Stimulated activated CD4-positive, alpha-beta T cell treated with anti-CD3 and anti-CD28 coated beads, TNF-alpha, amount 100 ng/mL, for 1 hour (primary cell): ENCODE measurements at regions not wholly inside any gene's neighbourhood (a gene's known extent, or its start where the extent isn't known, plus 50 kb on each side); places are given as distances from the start of the nearest gene placed in this dataset.
A peak's percentile ranks its signal among the peaks of the same experiment; 100 is the strongest.
"Not testable (repeated sequence)": the region's sequence is repeated elsewhere in the genome, so short reads cannot be mapped to it uniquely, and the experiment has no call there.

Source experiments
- DNase-seq, 3 donors: peaks; one replicate each; pipeline ENCODE4 v3.0.0-alpha.2; 2020; ENCODE audit warnings: low read depth in 3 of 3, low spot score in 1 of 3

DNA sequence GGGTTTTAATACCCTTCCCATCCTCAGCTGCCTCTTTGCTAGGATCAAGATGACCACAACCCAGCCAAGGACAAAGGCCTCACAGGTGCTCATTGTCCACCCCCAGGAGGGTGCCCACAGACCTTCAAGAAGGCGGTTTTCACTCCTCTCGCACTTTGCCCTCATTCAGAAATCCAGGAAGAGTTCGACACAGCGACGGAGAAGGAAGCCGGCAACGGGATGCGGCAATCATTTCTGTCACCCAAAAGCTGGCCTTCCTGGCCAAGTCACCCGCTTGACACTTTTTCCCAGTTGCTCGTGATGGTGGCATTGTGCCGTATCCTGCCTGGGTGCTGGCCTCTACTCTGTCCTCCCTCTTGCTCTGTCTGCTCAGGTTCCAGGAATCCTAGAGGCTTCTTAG is 293.0 kb upstream of the ZNF337 start:
- not testable (repeated sequence) for DNase-seq

DNA sequence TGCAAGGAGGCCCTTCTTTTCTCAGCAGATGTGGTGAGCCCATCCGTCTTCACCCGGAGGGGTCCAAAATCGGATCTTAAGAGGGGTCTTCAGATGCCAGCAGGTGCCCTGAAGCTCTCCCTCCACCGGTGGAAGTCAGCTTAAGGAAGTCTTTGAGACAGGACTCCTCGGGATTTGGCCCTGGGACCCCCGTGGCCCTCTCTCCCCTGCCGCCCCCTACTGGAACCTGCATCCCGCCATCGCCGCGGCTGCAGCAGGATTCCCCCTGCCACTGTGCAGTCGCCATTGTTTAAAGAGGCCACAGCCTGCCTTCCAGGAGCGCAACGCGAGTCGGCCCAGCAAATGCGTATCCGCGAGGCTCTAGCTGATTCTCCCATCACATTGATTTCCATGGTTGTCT is 292.5 kb upstream of the ZNF337 start:
- DNase-seq: no peak

DNA sequence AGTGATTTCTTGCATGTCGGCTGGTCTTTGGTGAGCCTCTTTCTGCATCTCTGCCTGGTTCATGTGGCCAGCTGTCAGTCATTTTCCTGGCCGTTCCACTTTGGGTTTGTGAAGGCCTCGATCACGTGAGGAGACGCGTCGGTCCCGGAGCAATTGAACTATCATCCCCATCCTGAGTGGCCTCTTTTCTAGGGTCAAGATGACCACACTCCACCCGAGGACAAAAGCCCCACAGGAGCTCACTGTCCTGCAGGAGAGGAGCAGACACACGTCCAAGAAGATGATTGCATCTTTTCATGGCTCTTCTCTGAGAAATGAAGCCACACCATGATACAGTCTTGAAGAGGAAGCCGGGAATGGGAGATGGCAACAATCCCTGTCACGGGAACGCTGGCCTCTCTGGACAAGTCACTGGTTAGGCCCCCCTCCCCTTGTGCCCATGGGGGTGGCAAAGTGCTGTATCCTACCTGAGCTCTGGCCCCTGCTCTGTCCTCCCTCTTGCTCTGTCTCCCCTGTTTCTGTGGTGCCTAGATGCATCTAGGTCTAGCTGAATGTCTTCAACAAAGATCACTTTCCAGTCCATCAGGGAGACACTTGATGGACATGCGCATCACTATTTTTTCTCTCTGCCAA is 291.4 kb upstream of the ZNF337 start:
- DNase-seq: not testable (repeated sequence)

DNA sequence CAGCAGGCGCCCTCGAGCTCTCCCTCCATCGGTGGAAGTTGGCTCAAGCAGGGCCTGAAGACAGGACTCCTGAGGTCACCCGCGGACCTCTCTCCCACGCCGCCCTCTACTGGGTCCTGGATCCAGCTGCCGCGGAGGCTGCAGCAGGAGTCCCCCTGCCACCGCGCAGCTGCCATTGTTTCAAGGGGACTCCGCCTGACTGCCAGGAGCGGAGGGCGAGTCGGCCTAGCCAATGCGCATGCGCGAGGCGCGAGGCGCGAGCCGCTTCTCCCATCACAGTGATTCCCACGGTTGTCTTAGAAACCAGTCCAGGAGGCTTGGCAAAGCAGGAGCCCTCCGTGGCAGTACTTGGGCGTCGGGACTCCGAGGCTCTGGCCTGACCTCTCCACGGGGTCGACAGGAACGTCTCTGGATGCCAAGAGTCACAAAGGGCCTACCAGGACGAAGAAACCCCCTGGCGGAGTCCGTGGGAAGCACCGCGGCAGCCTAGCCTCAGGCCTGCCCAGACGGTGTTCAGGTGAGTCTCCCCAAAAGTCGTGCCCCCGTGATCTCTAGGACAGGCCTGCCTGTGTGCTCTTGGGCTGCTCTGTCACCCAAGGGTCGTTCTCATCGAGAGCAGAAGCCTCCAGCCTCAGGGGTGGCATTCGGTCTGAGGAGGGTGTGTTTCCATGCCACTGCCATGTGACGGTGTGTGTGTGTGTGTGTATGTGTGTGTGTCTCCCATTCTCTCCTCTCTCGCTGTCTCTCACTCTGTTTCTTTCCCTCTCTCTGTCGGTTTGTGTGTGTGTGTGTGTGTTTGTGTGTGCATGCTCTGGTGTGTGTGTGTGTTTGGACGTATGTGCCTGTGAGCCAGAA is 290.6 kb upstream of the ZNF337 start:
- peak; percentile 18 to 44 (median 28) for DNase-seq

DNA sequence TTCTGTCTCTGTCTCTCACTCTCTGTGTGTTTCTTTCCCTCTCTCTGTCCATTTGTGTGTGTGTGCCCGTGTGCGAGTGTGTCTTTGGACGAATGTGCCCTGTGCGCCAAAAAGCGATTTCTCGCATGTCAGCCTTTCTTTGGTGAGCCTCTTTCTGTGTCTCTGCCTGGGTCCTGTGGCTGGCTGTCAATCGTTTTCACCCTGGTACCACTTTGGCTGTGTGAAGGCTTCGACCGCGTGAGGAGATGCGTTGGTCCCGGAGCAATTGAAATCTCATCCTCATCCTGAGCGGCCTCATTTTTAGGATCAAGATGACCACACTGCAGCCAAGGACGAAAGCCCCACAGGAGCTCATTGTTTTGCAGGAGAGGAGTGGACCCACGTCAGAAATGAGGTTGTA is 288.9 kb upstream of the ZNF337 start:
- DNase-seq: no peak

DNA sequence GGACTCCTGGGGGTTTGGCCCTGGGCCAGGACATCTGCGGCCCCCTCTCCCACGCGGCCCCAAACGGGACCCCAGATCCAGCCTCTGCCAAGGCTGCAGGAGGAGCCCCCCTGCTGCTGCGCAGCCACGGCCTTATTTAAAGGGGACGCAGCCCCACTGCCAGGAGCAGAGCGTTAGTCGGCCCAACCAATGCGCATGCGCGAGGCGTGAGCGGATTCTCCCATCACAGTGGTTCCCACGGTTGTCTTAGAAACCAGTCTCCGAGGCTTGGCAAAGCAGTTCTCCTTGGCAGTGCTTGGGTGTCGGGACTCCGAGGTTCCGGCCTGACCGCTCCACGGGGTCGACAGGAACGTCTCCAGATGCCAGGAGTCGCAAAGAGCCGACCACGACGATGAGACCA is 288.3 kb upstream of the ZNF337 start:
- peak in 2 of 3 donors; percentile 10 to 23 for DNase-seq

DNA sequence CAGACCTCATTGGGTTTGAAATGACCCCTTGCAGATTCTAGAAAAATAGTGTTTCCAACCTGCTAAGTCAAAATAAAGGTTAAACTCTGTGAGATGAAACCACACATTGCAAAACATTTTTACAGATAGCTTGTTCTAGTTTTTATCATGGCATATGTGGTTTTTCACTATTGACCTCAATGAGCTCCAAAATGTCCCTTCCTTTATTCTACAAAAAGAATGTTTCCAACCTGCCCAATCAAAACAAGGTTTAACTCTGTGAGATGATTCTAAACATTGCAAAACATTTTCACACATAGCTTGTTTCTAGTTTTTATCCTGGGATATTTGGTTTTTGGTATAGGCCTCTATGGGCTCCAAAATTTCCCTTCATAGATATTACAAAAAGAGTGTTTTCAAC is 286.0 kb upstream of the ZNF337 start:
- not testable (repeated sequence) for DNase-seq

DNA sequence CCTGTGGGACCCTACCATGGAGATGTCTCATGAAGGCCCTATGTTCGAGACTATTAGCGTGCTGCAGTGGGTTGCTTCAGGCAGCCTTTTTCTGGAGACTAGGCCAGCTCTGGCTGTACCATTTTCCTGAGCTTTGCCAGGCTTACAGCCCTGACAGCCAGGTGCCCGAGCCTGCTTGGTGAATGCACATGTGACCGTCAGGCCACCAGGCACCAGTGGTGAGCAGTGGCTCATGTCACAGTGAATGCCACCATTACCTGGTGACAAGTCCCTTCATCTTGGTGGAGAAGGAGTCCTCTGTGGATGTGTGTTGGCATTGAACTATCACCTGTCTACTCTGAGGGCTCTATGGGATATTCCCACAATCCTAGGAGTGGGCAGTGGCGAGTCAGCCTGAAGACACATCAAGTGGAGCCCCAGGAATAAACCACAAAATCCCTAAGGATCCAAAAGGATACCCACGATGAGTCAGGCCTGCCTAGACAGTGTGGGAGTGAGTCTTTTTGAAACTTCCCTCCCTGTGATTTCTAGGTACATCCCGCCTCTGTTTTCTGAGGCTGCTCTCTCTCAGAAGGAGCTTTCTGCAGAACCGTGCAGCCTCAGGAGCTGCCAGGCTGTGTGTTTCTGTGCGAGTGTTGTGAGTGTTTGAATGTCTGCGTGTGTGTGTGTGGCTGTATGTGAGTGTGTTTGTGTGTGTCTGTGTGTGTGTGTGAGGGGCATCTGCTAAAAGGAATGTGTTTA is 282.0 kb upstream of the ZNF337 start:
- DNase-seq: not testable (repeated sequence)

DNA sequence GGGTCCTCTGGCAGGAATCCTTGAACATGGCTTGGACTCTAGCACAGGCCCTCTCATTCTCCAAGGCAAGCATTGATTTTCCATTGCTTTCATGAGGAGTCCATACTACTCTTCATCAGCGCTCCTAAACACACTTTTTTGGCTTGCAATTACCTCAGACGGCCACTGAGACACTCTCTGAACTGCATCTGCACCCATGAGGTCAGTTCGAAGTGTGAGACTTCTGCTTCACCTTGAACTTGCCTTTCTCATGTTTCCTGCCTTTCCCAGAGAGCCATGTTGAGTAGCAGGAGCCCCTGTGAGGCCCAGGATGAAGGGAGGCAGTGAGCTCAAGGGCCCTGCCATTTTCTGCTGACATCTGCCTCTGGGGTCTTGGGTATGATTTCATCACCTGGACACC is 279.2 kb upstream of the ZNF337 start:
- DNase-seq: not testable (repeated sequence)

DNA sequence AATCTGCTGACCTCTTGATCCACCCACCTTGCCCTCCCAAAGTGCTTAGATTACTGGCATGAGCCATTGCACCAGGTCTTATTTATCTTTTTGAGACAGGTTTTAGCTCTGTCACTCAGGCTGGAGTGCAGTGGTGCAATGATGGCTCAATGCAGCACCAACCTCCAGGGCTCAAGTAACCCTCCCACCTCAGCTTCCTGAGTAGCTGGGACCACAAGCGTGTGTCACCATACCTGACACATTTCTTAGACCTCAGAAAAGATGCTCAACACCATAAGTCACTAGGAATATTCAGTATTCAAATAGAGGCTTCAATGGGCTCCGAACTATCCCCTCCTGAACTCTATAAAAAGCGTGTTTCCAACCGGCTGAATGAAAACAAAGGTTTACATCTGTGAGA is 268.6 kb upstream of the ZNF337 start:
- not testable (repeated sequence) for DNase-seq

DNA sequence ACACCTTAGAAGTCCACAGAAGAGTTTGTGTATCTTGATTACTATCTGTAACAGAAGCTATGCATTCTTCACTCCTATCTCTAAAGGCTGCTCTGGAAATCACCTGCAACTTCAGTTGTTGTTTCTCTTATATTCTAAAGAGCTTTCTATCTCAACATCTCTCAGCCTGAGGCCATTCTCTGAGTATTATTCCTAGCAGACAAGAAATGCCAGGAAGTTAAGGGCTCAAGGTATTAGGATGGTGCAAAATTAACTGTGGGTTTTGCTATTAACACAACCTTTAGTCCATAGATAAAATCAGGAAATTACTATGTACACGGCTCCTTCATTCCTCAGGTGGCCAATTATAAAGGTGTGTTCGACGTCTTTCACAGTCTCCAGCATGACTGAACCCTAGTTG is 257.2 kb upstream of the ZNF337 start:
- DNase-seq: not testable (repeated sequence)

DNA sequence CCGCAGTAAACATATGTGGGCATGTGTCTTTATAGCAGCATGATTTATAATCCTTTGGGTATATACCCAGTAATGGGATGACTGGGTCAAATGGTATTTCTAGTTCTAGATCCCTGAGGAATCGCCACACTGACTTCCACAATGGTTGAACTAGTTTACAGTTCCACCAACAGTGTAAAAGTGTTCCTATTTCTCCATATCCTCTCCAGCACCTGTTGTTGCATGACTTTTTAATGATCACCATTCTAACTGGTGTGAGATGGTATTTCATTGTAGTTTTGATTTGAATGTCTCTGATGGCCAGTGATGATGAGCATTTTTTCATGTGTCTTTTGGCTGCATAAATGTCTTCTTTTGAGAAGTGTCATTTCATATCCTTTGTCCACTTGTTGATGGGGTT is 238.6 kb upstream of the ZNF337 start:
- not testable (repeated sequence) for DNase-seq

DNA sequence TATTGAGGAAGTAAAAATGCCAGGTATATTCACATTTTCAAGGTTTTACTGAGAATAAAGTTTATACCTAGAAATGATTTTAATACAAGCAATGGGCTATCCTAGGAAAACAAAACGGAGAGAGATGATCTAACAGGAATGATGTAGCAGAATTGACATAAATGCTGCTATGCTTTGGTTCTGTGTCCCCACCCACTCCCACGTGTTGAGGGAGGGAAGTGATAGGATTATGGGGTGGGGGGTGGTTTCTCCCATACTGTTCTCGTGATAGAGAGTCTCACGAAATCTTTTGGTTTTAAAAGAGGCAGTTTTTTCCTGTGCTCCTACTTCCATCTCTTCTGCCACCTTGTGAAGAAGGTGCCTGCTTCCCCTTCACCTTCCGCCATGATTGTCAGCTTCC is 236.2 kb upstream of the ZNF337 start:
- DNase-seq: not testable (repeated sequence)

DNA sequence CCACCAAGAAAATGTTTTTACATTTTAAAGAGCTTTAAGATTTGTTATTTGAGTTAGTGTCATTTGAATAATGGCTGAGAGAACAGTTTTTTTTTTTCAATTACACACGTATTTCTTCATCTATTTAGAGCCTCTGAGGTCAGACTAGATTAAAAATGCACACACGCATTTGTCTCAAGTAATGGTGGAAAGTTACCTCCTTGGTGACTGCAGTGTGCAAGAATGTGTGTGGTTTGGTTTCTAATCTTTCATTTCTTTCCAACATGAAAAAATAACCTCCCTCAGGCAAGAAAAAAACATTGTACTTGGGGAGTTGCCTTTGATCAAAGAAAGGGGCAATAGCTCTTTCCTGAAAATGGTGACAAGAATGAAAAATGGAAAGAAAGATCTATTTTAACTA is 235.5 kb upstream of the ZNF337 start:
- DNase-seq: not testable (repeated sequence)

DNA sequence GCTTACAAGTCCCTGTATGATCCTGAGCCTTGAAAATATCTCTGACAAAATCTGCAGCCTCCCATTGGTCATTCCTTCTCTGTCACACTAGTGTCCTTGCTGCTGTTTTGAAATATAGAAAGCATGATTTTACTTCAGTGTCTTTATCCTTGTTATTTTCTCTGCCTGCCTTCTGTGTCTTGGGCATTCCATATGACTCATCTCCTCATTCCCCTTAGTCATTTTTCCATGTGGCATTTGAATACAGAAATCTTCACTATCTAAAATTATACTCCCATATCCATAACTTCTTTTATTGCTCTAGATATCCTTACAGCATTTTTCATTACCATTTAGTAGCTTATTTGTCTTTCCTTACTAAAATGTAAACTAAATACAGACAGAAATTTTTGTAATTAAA is 205.7 kb upstream of the ZNF337 start:
- DNase-seq: not testable (repeated sequence)

DNA sequence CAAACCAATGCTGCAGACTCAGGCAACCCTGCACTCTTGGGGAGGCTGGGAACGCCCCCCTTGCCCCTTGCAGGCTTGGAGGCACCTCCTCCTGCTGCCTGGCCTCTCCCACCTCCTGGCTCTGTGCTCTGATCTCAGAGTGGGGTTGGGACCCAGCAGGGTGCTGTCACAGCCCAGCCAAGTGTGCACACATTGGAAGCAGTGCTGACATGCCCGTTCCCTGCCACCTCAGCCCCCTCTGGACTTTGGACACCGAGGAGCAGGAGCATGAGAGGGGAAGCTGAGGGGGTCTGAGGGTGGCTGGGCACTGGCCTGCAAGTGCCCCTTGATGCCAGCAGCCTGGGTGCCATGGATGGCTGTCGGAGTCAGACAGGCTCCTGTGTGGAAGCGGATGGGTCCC is 202.0 kb upstream of the ZNF337 start:
- DNase-seq: not testable (repeated sequence)

DNA sequence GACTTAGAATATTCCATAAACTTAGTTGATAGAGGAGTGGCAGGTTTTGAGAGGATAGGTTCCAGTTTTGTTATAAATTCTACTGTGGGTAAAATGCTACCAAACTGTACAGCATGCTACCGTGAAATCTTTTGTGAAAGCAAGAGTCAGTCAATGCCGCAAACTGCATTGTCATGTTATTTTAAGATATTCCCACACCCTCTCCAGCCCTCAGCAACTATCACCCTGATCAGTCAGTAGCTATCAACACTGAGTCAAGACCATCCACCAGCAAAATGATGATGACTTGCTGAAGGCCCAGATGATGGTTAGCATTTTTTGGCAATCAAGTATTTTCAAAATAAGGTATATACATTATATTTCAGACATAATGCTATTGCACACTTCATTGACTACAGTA is 182.4 kb upstream of the ZNF337 start:
- not testable (repeated sequence) for DNase-seq

DNA sequence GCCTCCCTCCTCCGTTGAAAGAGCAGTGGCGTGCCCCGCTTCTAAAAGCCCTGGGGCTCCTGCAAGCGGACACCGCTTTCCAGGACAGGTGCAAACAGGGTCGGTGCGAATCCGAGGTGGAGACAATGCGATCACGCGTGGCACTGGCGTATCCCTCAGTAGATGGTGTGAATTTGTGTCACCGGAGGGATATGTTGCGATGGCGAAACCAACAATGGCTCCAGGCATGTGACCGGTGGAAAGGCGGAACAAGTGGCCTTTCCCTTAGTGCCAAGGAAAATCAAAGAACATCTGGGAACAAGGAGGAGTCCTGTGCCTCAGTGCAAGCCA is 172.0 kb upstream of the ZNF337 start:
- not testable (repeated sequence) for DNase-seq

DNA sequence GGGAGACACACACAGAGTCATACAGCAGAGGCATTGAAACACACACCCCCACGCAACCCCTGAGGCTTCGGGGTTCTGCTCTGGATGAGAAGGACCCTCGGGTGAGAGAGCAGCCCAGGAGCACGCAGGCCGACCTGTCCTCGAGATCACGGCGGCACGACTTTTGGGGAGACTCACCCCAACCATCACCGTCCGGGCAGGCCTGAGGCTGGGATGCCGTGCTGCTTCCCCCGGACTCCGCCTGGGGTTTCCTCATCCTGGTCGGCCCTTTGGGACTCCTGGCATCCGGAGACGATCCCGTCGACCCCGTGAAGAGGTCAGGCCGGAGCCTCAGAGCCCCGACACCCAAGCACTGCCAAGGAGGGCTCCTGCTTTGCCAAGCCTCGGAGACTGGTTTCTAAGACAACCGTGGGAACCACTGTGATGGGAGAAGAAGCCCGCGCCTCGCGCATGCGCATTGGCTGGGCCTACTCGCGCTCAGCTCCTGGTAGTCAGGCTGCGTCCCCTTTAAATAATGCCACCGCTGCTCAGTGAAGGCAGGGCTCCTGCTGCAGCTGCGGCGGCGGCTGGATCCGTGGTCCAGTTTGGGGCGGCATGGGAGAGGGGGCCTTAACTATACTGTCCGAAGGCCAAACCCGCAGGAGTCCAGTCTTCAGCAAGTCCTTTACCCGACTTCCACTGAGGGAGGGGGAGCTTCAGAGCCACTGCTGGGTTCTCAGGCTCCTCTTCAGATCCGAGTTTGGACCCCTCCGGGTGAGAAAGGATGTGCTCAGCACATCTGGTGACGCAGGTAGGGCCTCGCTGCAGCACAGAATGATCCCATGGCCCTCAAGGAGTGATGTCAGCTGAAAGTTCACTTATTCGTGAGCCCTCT is 171.4 kb upstream of the ZNF337 start:
- peak in 2 of 3 donors; percentile 22 to 59 for DNase-seq

DNA sequence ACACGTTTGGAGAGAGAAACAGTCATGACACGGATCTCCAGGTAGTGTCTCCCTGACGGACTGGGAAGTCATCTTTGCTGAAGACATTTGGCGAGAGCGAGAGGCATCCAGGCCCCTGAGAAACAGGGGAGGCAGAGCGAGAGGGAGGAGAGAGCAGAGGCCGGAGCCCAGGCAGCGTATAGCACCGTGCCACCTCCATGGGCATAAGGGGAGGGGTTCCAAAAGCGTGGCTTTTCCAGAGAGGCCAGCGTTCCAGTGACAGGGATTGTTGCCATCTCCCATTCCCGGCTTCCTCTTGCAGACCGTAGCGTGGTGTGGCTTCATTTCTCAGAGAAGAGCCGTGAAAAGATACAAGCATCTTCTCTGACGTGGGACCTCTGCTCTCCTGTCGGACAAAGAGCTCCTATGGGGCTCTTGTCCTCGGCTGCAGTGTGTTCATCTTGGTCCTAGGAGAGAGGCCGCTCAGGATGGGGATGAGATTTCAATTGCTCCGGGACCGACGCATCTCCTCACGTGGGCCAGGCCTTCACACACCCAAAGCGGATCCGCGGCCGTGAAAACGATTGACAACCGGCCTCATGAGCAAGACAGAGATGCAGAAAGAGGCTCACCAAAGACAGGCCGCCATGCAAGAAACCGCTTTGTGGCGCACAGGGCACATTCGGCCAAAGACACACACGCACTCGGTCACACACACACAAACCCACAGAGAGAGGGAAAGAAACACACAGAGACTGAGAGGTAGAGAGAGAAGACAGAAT is 170.5 kb upstream of the ZNF337 start:
- not testable (repeated sequence) for DNase-seq
